GM13977 (cell line): ENCODE measurements at regions not wholly inside any gene's neighbourhood (a gene's known extent, or its start where the extent isn't known, plus 50 kb on each side); places are given as distances from the start of the nearest gene placed in this dataset.

Source experiments
- DNase-seq: peaks from one replicate; pipeline ENCODE4 v3.0.0; 2012; ENCODE audit warnings: low spot score
- CTCF ChIP-seq: IDR thresholded peaks from 2 replicates; pipeline ENCODE4 v1.5.1; 2012; ENCODE audit warnings: mild to moderate bottlenecking, control low read depth; ENCODE audit not compliant: insufficient read depth; ENCODE audit errors: extremely low read depth, missing control alignments
- in situ Hi-C: fragments of 300-500 bp; cut with MboI; formaldehyde crosslinking; loops from one replicate; pipeline ENCODE4 v1.12.0; 2022; ENCODE audit warnings: low sequenced_read_pairs, low pct_unique_long_range_greater_than_20kb, mixed read lengths, inconsistent platforms; ENCODE audit not compliant: unreplicated experiment

DNA sequence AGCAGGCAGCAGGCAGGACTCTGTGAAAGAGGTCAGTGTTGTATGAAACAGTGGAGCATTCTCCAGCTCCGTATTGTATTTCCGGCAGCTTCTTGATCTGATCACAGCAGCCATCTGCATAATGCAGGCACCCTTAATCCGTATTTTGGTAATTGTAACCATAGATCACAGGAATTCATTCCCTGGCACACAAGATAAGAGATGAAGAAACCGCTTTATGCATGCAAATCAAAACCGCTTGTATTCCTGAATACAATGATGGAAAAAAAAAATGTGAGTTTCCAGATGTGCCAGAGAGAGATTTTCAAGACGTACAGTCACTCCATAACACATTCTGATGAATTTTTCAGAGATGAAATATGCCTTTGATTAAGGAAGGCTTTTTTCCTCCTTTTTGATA, 221.3 kb downstream of the ACKR3 start:
- in situ Hi-C loops, result no loop called here
- no peak for TF ChIP-seq CTCF
- no peak for DNase-seq

GRCh38 chr2:236793023-236794011, 223.7 kb downstream of the ACKR3 start:
- in situ Hi-C loops, result no loop called here
- no peak for DNase-seq
- TF ChIP-seq CTCF, result no peak

DNA sequence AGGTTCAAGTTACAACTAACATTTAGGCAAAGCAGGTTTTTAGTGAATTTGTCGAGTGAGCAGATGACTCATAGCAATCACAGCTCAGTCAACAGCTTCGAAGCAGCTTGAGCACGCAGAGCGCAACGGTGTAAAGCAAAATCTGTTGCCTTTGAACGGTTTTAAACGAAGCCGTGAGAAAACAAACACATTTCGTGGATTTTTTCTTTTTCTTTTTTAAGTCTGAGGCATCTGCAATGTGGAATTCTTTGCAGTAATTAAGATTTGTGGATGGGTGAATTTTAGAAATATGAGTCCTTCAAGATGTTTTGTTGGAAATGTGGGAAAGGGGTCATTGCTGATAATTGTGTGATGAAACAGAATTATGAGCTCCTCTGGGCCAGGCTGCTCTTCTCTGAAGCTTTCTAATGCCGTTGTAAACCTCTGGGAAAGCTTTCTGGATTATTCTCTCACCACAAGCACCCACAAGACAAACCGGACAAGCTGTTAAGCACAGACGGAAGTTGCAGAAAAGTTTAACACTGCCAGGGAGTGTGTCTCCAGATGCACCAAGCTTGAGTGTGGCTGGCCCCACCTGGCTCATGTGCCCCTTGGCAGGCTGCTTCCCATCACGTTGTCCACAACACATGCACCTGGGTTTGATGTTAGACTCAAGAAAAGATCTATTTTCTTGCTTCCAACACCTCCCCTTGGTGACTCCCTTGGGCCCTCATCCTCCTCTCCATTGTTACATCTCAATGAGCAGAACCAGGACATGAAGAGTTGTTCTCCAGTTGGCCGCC, 224.7 kb downstream of the ACKR3 start:
- in situ Hi-C loops, result no loop called here
- no peak for TF ChIP-seq CTCF
- DNase-seq, result no peak

- TF ChIP-seq CTCF, result no peak
- no peak for DNase-seq
- in situ Hi-C loops, result no loop called here
Measured at GRCh38 chr2:236795169-236795860, 225.7 kb downstream of the ACKR3 start.

GRCh38 chr2:236795861-236796219, 226.2 kb downstream of the ACKR3 start:
- in situ Hi-C loops, result no loop called here
- TF ChIP-seq CTCF, result no peak
- no peak for DNase-seq

GRCh38 chr2:236796236-236796635, 226.6 kb downstream of the ACKR3 start:
- DNase-seq, result no peak
- TF ChIP-seq CTCF, result no peak
- in situ Hi-C loops, result no loop called here
